Stimulated activated naive B cell treated with anti-CD40 and anti-IgM and Interleukin-4, amounts not matched to agents 10 μg/mL and 1 μg/mL and 100 μg/mL, for 72 hours (primary cell): ENCODE measurements at regions not wholly inside any gene's neighbourhood (a gene's known extent, or its start where the extent isn't known, plus 50 kb on each side); places are given as distances from the start of the nearest gene placed in this dataset.
"Not testable (repeated sequence)": the region's sequence is repeated elsewhere in the genome, so short reads cannot be mapped to it uniquely, and the experiment has no call there.

Source experiments
- ATAC-seq, 2 donors: fragments of 150-1000 bp; cut with Tn5 transposase; replicated peaks; 2 replicates each; pipeline ENCODE4 v1.10.0; 2021; ENCODE audit warnings: moderate library complexity in 1 of 2
- DNase-seq: peaks from one replicate; pipeline ENCODE4 v3.0.0; 2021
- H3K27ac Mint-ChIP-seq: one replicate; pipeline ENCODE4 v1.8.0; 2022; ENCODE audit warnings: mild to moderate bottlenecking, mixed read lengths
- H3K27me3 Mint-ChIP-seq, 2 donors: one replicate each; pipeline ENCODE4 v1.8.0; 2022; ENCODE audit warnings: mixed read lengths in 2 of 2
- H3K36me3 Mint-ChIP-seq, 2 donors: one replicate each; pipeline ENCODE4 v1.8.0; 2022; ENCODE audit warnings: mixed read lengths in 2 of 2, mild to moderate bottlenecking in 1 of 2
- H3K4me1 Mint-ChIP-seq, 2 donors: one replicate each; pipeline ENCODE4 v1.8.0; 2022; ENCODE audit warnings: mixed read lengths in 2 of 2, mild to moderate bottlenecking in 1 of 2
- H3K4me3 Mint-ChIP-seq, 2 donors: one replicate each; pipeline ENCODE4 v1.8.0; 2022; ENCODE audit warnings: mild to moderate bottlenecking in 2 of 2, mixed read lengths in 2 of 2, moderate library complexity in 1 of 2
- H3K9me3 Mint-ChIP-seq, 2 donors: one replicate each; pipeline ENCODE4 v1.8.0; 2022; ENCODE audit warnings: mixed read lengths in 2 of 2, mild to moderate bottlenecking in 1 of 2

GRCh38 chr12:131639270-131639940 is 71.5 kb upstream of the SFSWAP start:
- H3K27ac Mint-ChIP-seq, result no peak overlapping the region
- ATAC-seq, result no peak
- no peaks in the 10 kb centered on the region for H3K36me3 Mint-ChIP-seq
- H3K4me3 Mint-ChIP-seq, result no peak overlapping the region
- H3K27me3 Mint-ChIP-seq, result peaks cover 39 to 48% of the 10 kb centered on the region in 2 donors
- DNase-seq, result no peak
- H3K9me3 Mint-ChIP-seq, result peaks cover 0 to 3% of the 10 kb centered on the region in 2 donors
- no peaks in the 10 kb centered on the region for H3K4me1 Mint-ChIP-seq

GRCh38 chr12:131640525-131640924 is 70.4 kb upstream of the SFSWAP start:
- no peak overlapping the region for H3K4me3 Mint-ChIP-seq
- peaks cover 0 to 3% of the 10 kb centered on the region in 2 donors for H3K9me3 Mint-ChIP-seq

GRCh38 chr12:131641315-131641714 is 69.6 kb upstream of the SFSWAP start:
- H3K36me3 Mint-ChIP-seq, result no peaks in the 10 kb centered on the region
- DNase-seq, result no peak
- peaks cover 0 to 3% of the 10 kb centered on the region in 2 donors for H3K9me3 Mint-ChIP-seq
- no peak for ATAC-seq
- no peak overlapping the region for H3K27ac Mint-ChIP-seq
- H3K4me1 Mint-ChIP-seq, result peaks cover 1 to 5% of the 10 kb centered on the region in 2 donors
- no peak overlapping the region for H3K4me3 Mint-ChIP-seq
- peaks cover 26 to 37% of the 10 kb centered on the region in 2 donors for H3K27me3 Mint-ChIP-seq

More at GRCh38 chr12:131640525-131640924, 70.4 kb upstream of the SFSWAP start:
- no peaks in the 10 kb centered on the region for H3K36me3 Mint-ChIP-seq
- no peak for ATAC-seq
- peaks cover 0 to 1% of the 10 kb centered on the region in 2 donors for H3K4me1 Mint-ChIP-seq
- H3K27ac Mint-ChIP-seq, result no peak overlapping the region
- peaks cover 32 to 37% of the 10 kb centered on the region in 2 donors for H3K27me3 Mint-ChIP-seq
- DNase-seq, result no peak

- Mint-ChIP-seq H3K27ac (no peak overlapping the region), H3K36me3 (no peaks in the 10 kb centered on the region), H3K9me3 (peaks cover 0 to 3% of the 10 kb centered on the region in 2 donors), H3K4me1 (peaks cover 1 to 5% of the 10 kb centered on the region in 2 donors), H3K27me3 (peaks cover 25 to 37% of the 10 kb centered on the region in 2 donors), H3K4me3 (no peak overlapping the region)
- DNase-seq (no peak), ATAC-seq (peak; percentile 58)
Measured at GRCh38 chr12:131642101-131642540, 68.8 kb upstream of the SFSWAP start.

GRCh38 chr12:131642771-131643170 is 68.1 kb upstream of the SFSWAP start:
- DNase-seq, result no peak
- Mint-ChIP-seq H3K27ac (no peak overlapping the region), H3K36me3 (no peaks in the 10 kb centered on the region), H3K4me1 (peaks cover 1 to 5% of the 10 kb centered on the region in 2 donors), H3K4me3 (no peak overlapping the region), H3K9me3 (peaks cover 0 to 3% of the 10 kb centered on the region in 2 donors), H3K27me3 (peaks cover 24 to 39% of the 10 kb centered on the region in 2 donors)
- ATAC-seq, result no peak

GRCh38 chr12:131643631-131644452 is 67.0 kb upstream of the SFSWAP start:
- no peak overlapping the region for H3K4me3 Mint-ChIP-seq
- no peak overlapping the region for H3K27ac Mint-ChIP-seq
- peaks cover 14 to 30% of the 10 kb centered on the region in 2 donors for H3K27me3 Mint-ChIP-seq
- ATAC-seq (no peak), DNase-seq (no peak)
- H3K4me1 Mint-ChIP-seq, result peaks cover 1 to 5% of the 10 kb centered on the region in 2 donors
- H3K9me3 Mint-ChIP-seq, result peaks cover 0 to 3% of the 10 kb centered on the region in 2 donors
- no peaks in the 10 kb centered on the region for H3K36me3 Mint-ChIP-seq

GRCh38 chr12:131644481-131644880 is 66.4 kb upstream of the SFSWAP start:
- H3K4me3 Mint-ChIP-seq, result no peak overlapping the region
- H3K9me3 Mint-ChIP-seq, result peaks cover 0 to 3% of the 10 kb centered on the region in 2 donors
- no peak overlapping the region for H3K27ac Mint-ChIP-seq
- H3K4me1 Mint-ChIP-seq, result peaks cover 1 to 5% of the 10 kb centered on the region in 2 donors
- DNase-seq (no peak), ATAC-seq (no peak)
- peaks cover 14 to 32% of the 10 kb centered on the region in 2 donors for H3K27me3 Mint-ChIP-seq
- no peaks in the 10 kb centered on the region for H3K36me3 Mint-ChIP-seq

GRCh38 chr12:131644917-131645316 is 66.0 kb upstream of the SFSWAP start:
- not testable (repeated sequence) for H3K4me1 Mint-ChIP-seq, DNase-seq, ATAC-seq, H3K27ac Mint-ChIP-seq, H3K9me3 Mint-ChIP-seq, H3K4me3 Mint-ChIP-seq, H3K36me3 Mint-ChIP-seq
- peaks cover 14 to 33% of the 10 kb centered on the region in 2 donors for H3K27me3 Mint-ChIP-seq

- DNase-seq, H3K4me1 Mint-ChIP-seq, H3K27ac Mint-ChIP-seq, H3K4me3 Mint-ChIP-seq, H3K9me3 Mint-ChIP-seq, H3K36me3 Mint-ChIP-seq: not testable (repeated sequence)
- H3K27me3 Mint-ChIP-seq, result peaks cover 14 to 32% of the 10 kb centered on the region in 2 donors
- peak in 1 of 2 donors; percentile 47 for ATAC-seq
Measured at GRCh38 chr12:131645557-131645956, 65.3 kb upstream of the SFSWAP start.

- DNase-seq, H3K4me1 Mint-ChIP-seq, H3K27ac Mint-ChIP-seq, H3K4me3 Mint-ChIP-seq, H3K9me3 Mint-ChIP-seq, ATAC-seq, H3K36me3 Mint-ChIP-seq: not testable (repeated sequence)
- H3K27me3 Mint-ChIP-seq, result peaks cover 14 to 38% of the 10 kb centered on the region in 2 donors
Measured at GRCh38 chr12:131646444-131646843, 64.4 kb upstream of the SFSWAP start.

- no peak for ATAC-seq
- Mint-ChIP-seq H3K36me3 (no peaks in the 10 kb centered on the region), H3K27me3 (peaks cover 10 to 44% of the 10 kb centered on the region in 2 donors), H3K9me3 (no peaks in the 10 kb centered on the region), H3K27ac (no peak overlapping the region), H3K4me3 (no peak overlapping the region), H3K4me1 (peaks cover 1 to 5% of the 10 kb centered on the region in 2 donors)
- no peak for DNase-seq
Measured at GRCh38 chr12:131647667-131648066, 63.2 kb upstream of the SFSWAP start.

- ATAC-seq, H3K9me3 Mint-ChIP-seq, DNase-seq, H3K36me3 Mint-ChIP-seq, H3K4me3 Mint-ChIP-seq, H3K4me1 Mint-ChIP-seq, H3K27ac Mint-ChIP-seq: not testable (repeated sequence)
- H3K27me3 Mint-ChIP-seq, result peaks cover 11 to 35% of the 10 kb centered on the region in 2 donors
Measured at GRCh38 chr12:131655469-131656174, 55.3 kb upstream of the SFSWAP start.

- H3K4me3 Mint-ChIP-seq, DNase-seq, ATAC-seq: not testable (repeated sequence)
Measured at GRCh38 chr12:131656796-131657195, 54.1 kb upstream of the SFSWAP start.

GRCh38 chr12:131658605-131659004 is 52.3 kb upstream of the SFSWAP start:
- not testable (repeated sequence) for H3K36me3 Mint-ChIP-seq, H3K4me3 Mint-ChIP-seq, ATAC-seq, DNase-seq, H3K27ac Mint-ChIP-seq, H3K9me3 Mint-ChIP-seq, H3K4me1 Mint-ChIP-seq
- peaks cover 14 to 28% of the 10 kb centered on the region in 2 donors for H3K27me3 Mint-ChIP-seq

More at GRCh38 chr12:131656796-131657195, 54.1 kb upstream of the SFSWAP start:
- not testable (repeated sequence) for H3K9me3 Mint-ChIP-seq, H3K36me3 Mint-ChIP-seq, H3K27ac Mint-ChIP-seq, H3K4me1 Mint-ChIP-seq
- H3K27me3 Mint-ChIP-seq, result peaks cover 11 to 27% of the 10 kb centered on the region in 2 donors
